H1 (cell line): ENCODE measurements at regions not wholly inside any gene's neighbourhood (a gene's known extent, or its start where the extent isn't known, plus 50 kb on each side); places are given as distances from the start of the nearest gene placed in this dataset.

Source experiments
- RAD21 ChIP-seq, 2 experiments: IDR thresholded peaks in 1 of 2; conservative IDR thresholded peaks in 1 of 2; 2 replicates each; pipeline ENCODE4 v1.6.1; 2011; ENCODE audit warnings: low read depth in 2 of 2, low read length in 2 of 2, improper control_type of control experiment in 1 of 2, inconsistent platforms in 1 of 2, mild to moderate bottlenecking in 1 of 2, moderate library complexity in 1 of 2
- SIRT6 ChIP-seq: IDR thresholded peaks from one replicate; pipeline ENCODE4 v1.7.1; 2012; ENCODE audit warnings: low read length, inconsistent platforms

DNA sequence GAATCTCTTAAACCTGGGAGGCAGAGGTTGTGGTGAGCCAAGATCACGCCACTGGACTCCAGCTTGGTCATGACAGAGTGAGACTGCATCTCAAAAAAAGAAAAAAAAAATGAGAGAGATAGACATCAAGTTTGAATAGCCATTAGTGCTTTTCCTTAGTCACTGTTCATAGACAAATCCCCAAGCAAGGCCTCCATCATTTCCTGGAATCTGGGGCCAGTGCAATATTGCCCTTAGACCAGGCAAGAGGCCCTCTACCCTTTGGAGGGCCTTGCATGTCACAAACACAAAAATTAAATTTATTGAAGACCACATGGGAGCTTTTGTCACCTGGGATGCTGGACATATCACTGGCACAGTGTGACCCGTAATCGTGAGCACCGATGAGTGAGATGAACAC is 141.5 kb downstream of the B3GNT2 start (continued):
- TF ChIP-seq RAD21 (IDR thresholded peaks at IDR 0.05 in 1 of 2, conservative IDR thresholded peaks at IDR 0.05 in 1 of 2; ENCODE audit: low read depth in 2 of 2, low read length in 2 of 2) (no peak), SIRT6 (no peak)
